Heart left ventricle (tissue), 13 donors: ENCODE measurements at regions not wholly inside any gene's neighbourhood (a gene's known extent, or its start where the extent isn't known, plus 50 kb on each side); places are given as distances from the start of the nearest gene placed in this dataset.

Experiments used
- POLR2A ChIP-seq, 2 donors: fragments of 450-650 bp; IDR thresholded peaks; one replicate each; pipeline ENCODE4 v1.6.1; 2017; ENCODE audit warnings: antibody characterized with exemption in 2 of 2, mild to moderate bottlenecking in 2 of 2, moderate library complexity in 2 of 2
- TF ChIP-seq, protein P1 (sequence below), 12 donors: fragments of 200-600 bp; sonication (generic) in 4 of 12; IDR thresholded peaks; one replicate each; pipeline versions ENCODE4 v1.5.0 to v1.8.0; 2018 to 2022; ENCODE audit warnings: antibody characterized with exemption in 12 of 12, mild to moderate bottlenecking in 5 of 12
- donor health status: ischemic (EF 13 %, LVEDD 7.1; RV severe dilation, severe dysfunction).
- donor health status: DM: no; HTN: yes; CAD: no.
- donor health status: DM: no; HTN: no; CAD: no.
- donor health status: ischemic (EF 25% LVEDD 6.9; RV normal size, moderate dysfunction).
- donor health status: ischemic (EF 25% LVEDD 5.7; RV mildly dilated, moderate dysfunction).
- donor health status: ischemic (EF 35%, LVEDD 5.7; RV mildly dilated, moderate dysfunction).
- donor health status: nonischemic (EF 11% LVEDD 7.7; RV severe dilation, severe dysfunction).
- donor health status: DM: yes; HTN: yes; CAD: no.
- donor health status: PGD.
- donor health status: ischemic (EF 29% LVEDD 5.4; RV normal size, mild dysfunction).
- donor health status: nonischemic (EF 23%, LVEDD 6.1; RV moderate dilation, normal function).

- TF ChIP-seq, protein P1, sequence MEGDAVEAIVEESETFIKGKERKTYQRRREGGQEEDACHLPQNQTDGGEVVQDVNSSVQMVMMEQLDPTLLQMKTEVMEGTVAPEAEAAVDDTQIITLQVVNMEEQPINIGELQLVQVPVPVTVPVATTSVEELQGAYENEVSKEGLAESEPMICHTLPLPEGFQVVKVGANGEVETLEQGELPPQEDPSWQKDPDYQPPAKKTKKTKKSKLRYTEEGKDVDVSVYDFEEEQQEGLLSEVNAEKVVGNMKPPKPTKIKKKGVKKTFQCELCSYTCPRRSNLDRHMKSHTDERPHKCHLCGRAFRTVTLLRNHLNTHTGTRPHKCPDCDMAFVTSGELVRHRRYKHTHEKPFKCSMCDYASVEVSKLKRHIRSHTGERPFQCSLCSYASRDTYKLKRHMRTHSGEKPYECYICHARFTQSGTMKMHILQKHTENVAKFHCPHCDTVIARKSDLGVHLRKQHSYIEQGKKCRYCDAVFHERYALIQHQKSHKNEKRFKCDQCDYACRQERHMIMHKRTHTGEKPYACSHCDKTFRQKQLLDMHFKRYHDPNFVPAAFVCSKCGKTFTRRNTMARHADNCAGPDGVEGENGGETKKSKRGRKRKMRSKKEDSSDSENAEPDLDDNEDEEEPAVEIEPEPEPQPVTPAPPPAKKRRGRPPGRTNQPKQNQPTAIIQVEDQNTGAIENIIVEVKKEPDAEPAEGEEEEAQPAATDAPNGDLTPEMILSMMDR (IDR thresholded peaks at IDR 0.05), result no peak
- no peak for TF ChIP-seq POLR2A (IDR thresholded peaks at IDR 0.05)
These were observed 277.6 kb downstream of the ATPSCKMT start for GRCh38 chr5:9972059-9972458.
